HS-27A (cell line): ENCODE measurements at regions not wholly inside any gene's neighbourhood (a gene's known extent, or its start where the extent isn't known, plus 50 kb on each side); places are given as distances from the start of the nearest gene placed in this dataset.
"Not testable (repeated sequence)": the region's sequence is repeated elsewhere in the genome, so short reads cannot be mapped to it uniquely, and the experiment has no call there.

Experiments
- DNase-seq: peaks from one replicate; pipeline ENCODE4 v3.0.0-alpha.2; 2012; ENCODE audit warnings: low read depth, missing footprints

GRCh38 chr6:9830808-9831207, 584.1 kb downstream of the TFAP2A start:
- DNase-seq = no peak

DNA sequence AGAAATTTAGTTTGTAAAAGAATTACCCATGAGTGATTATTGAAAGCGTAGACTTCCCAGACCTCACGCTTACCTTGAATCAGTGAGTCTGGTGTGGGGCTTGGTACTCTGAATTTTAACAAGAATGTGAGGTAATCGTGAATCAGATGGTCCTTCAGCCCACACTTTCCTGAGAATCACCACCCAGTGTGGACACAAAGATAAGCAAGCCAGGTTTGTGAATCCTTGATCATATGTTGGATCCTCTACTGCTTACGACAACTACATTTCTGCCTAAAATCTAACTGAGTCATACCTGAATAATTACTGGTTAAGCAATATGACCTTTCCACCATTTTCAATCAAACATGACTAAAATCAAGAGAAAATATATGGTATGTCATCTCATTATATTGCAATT, 589.3 kb downstream of the TFAP2A start:
- no peak for DNase-seq

DNA sequence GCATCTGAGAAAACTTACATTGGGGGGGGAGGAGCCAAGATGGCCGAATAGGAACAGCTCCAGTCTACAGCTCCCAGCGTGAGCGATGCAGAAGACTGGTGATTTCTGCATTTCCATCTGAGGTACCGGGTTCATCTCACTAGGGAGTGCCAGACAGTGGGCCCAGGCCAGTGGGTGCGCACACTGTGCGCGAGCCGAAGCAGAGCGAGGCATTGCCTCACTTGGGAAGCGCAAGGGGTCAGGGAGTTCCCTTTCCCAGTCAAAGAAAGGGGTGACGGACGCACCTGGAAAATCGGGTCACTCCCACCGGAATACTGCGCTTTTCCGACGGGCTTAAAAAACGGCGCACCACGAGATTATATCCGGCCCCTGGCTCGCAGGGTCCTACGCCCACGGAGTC, 604.1 kb downstream of the TFAP2A start:
- not testable (repeated sequence) for DNase-seq

DNA sequence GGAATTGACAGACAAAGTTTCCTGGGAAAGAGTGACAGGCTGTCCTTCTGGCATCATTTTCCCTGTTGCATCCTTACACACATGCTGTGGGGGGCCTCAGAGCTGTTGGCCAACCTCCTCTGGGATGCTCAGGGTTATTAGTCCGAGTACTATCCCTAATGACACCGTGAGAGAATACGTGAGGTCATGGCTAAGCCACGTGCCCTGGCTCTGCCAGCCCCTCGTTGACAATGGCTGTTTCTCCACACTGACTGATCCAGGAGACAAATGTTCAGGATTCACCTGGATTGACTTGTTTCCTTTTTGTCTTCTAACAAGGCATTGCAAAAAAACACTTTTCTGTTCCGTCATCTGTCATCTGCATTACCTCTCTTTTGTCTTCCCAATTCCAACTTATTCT, 604.6 kb downstream of the TFAP2A start:
- DNase-seq = no peak

DNA sequence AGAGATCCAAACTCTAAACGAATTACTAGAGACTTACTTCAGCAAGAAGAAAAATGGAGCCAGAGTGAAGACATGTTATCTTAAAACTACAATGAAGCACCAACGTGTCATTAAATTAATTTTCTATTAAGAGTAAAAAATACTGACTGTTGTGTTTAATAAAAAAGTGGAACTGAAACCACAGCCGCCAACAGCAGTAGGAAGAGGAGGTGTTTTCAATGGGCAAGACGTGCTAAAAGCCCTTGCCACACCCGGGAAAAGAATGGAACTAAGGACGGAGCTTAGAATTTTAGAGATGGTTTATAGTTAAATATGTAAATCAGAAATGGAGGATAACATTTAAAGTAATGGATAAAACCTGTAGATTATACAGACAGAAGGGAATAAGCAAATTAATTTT, 608.7 kb downstream of the TFAP2A start:
- DNase-seq = no peak

DNA sequence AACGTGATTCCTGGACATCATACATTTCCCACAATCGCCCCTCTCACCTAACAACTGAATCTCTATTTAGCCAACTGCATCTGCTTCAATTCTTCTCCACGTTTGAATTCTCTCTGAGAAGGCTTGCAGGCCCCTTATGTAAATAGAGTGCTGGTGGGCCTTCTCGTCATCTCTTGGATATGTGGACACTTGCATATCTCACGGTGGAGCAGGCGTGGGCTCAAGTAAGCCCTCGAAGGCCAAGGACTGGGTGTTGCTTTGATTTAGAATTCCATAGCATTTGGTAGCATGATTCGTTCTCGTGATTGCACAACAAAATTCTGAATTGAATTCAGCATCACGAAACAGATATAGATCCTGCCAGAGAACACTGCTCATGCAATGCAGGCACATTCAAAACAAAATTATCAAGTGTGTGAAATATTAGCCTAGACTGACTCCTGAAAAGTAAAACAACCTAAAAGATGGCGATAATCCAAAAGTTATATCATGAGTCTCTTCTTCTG, 613.6 kb downstream of the TFAP2A start:
- DNase-seq = no peak

DNA sequence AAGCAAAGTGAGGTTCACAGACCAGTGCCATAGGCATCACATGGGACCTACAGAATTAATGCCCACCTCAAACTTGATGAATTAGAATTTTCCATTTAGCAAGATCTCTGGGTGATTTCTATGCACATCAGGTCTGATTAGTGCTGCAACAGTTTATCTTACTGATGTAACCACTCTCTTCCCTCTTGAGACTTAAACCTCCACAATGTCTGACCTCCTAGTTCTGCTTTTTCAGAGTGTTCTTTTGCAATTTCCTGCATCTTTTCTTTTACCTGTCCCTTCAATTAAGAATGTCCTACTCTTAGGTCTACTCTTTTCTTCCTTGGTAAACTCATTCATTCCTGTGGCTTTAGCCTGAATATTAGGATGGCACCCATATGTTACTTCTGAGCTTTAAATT, 615.3 kb downstream of the TFAP2A start:
- DNase-seq = no peak

DNA sequence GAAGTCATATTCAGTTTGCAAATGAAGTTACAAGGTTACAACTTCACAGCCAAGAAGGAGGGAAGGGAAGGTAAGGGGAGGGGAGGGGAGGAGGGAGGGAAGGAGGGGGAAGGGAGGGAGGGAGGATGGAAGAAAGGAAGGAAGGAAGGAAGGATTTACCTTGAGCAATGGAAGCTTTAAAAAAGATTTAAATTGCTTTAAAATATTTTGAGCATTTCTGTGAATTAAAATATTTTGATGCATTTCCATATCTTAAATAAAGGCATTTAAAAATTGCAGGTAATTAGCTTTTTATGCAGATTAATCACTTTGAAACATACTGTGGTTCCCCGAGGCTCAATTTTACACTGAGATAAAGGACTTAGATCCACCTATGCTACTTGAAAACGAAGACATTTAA, 618.0 kb downstream of the TFAP2A start:
- no peak for DNase-seq

DNA sequence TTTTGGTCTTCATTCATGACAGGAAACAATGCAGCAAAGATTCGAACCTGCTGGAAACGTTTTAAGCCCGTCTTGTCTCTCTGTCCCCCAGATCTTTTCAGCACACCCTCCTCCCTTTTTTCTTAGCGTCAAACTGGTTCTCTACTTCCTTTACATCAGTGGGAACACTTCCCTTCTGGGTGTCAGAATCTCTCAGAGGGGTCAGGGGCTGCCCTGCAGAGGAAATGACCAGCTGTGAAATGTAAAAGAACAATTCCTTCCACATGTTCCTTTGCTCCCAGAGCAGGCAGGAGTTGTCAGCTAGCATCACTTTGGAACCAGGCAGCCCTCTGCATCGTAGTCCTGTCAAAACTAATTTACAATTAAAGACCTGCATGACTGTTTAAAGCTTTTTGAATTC, 619.0 kb downstream of the TFAP2A start:
- DNase-seq = no peak

- peak; percentile 38 for DNase-seq
Observed at GRCh38 chr6:9789201-9789600, 625.7 kb downstream of the TFAP2A start.

GRCh38 chr6:9784786-9785185, 630.1 kb downstream of the TFAP2A start:
- DNase-seq = no peak

DNA sequence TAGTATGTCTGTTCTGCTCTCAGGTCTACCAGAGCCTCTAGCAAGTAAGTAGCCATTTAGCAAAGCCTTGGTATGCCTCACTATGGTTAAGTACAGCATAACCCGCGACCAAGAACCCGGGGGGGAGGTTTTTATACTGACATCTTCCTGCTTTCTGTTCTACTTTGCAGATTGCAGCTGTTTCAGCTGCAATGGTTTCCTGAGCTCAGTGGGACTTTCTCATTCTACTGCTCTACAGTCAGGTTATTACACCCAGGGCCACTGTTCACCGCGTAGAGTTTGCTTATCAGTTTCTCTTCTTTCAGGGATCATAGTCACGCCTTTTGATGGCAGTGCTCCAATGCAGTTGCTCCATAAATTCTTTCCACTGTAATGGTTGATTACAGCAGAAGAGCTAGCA, 631.3 kb downstream of the TFAP2A start:
- DNase-seq = no peak

DNA sequence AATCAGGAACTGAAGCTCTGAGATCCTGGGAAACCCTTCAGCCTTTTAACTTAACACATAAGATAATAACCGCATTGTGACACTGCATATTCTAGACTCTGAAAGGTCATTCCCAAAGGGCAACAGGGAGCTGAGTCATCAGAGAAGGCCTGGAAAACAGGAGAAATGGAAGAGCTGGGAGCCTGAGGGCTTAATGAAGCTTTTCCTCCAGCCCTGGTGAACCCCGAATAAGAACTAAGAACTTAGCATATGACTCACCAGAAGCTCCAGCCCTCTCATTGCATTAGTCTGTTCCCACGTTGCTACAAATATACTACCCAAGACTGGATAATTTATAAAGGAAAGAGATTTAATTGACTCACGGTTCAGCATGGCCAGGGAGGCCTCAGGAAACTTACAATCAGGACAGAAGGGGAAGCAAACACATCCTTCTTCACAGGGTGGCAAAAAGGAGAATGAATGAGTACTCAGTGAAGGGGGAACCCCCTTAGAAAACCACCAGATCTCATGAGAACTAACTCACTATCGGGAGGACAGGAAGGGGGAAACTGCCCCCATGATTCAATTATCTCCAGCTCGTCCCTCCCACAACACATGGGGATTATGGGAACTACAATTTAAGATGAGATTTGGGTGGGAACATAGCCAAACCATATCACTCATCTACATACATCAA, 648.5 kb downstream of the TFAP2A start:
- peak; percentile 42 for DNase-seq

DNA sequence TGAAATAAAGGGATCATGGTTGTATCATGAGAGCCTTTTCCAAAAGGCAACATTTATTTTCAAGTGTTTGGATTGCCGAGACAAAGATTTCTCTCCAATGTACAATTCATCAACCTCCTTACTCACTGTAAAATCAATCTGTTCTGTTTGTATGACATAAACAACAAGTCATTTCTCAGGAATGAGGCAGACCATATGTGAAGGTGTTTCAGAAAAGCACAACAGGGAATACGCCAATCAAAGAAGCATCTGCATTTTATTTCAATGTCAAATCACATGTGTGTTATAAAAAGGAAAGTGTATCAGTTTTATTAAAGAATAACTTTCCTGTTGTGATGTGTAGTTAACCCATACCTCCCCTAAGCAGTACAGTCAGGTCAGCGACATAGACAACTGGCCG, 653.7 kb downstream of the TFAP2A start:
- DNase-seq = no peak

DNA sequence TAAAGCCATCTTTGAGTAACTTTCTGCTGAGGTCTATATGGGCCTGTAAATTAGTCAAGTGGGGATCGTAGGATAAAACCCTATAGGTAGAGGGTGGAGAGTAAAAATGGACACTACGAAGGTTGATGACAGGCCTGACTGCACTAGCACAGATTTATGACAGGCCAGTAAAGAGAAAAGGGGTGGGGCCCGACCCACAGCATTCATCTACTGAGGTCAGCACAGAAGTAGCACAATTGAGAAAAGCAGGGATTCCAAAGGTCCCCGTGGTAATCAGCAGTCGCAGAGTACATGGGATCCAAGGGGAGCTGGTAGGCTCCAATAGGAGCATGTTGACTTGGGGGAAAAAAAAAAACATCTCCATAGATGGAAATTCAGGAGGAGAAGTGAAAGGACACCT, 660.4 kb downstream of the TFAP2A start:
- DNase-seq = no peak

DNA sequence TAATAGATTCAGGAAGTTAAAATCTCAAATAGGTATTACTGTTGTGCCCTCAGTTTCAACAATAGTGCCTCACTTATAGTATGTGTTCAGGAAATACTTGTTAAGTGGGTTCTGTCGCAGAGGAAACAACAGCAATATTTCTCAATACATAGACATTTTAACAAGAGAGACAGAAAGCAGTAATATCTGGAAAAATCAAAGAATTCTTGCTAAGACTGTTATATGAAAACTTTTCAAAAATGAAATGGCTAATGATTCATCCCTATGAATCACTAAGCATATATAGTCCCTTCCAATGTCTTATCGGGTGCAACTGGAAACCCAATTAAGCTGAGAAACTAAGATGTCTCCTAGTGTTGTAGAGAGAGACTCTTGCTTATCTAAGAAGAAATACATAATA, 668.9 kb downstream of the TFAP2A start:
- no peak for DNase-seq

DNA sequence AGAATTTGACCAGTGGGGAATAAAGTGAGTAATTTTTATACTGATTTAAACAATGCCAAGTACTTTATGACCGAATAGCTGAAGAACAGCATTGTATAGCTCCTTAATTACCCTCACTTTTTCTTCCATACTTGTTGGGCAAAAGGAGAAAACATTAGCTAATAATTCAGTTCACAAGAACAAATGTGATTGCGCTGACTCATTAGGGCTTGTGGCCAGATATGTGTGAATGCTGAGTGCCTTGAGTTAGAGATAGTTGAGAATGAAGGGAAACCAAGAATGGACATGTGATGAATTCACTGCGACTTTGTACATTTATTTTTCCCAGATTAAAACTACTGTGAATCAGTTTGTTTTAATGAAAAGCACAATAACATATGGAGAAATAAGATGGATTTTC, 669.4 kb downstream of the TFAP2A start:
- no peak for DNase-seq

DNA sequence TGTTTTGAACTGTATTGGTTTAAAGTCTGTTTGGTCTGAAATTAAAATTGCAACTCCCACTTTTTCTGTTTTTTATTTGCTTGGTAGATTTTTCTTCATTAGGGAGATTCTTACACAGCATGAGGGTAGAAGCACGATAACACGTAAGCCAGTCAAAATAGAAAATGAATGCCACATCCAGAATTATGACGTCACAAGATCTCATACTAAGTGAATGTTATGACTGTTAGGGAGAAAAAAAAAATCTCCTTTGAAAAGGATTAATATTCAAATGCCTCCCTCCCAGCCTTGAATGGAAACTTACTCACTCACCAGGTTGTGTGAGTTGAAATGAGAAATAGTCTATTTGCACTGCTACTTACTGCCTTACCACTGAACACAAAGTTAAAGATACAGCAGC, 670.8 kb downstream of the TFAP2A start:
- no peak for DNase-seq

DNA sequence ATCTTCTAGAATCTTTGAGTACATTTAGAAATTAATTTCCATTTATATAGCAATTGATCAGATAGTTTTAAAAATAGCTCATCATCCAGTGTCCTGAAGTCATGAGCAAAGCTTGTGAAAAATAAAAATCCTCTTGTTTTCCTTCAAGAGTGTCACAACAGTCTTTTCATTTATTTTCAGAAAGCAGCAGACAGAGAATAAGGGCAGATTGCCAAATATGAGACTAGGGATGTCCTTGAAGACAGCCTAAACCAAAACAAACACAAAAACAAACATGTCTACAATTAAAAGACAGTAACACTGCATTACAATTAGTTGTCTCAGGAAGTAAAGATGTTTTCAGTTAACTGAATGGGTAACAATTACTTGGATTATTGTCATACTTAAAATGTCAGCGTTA, 682.8 kb downstream of the TFAP2A start:
- no peak for DNase-seq

DNA sequence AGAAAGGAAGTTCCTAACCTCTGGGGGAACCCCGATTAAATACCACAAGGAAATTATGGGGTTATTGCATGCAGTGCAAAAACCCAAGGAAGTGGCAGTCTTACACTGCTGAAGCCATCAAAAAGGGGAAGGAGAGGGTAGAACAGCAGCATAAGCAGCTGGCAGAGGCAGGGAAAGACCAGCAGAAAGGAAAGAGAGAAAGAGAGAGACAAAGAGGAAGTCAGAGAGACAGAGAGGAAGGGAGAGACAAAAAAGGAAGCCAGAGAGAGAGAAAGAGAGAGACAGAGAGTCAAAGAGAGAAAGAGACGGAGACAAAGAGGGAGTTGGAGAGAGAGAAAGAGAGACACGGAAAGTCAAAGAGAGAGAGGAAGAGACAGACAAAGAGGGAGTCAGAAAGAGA, 689.1 kb downstream of the TFAP2A start:
- not testable (repeated sequence) for DNase-seq

DNA sequence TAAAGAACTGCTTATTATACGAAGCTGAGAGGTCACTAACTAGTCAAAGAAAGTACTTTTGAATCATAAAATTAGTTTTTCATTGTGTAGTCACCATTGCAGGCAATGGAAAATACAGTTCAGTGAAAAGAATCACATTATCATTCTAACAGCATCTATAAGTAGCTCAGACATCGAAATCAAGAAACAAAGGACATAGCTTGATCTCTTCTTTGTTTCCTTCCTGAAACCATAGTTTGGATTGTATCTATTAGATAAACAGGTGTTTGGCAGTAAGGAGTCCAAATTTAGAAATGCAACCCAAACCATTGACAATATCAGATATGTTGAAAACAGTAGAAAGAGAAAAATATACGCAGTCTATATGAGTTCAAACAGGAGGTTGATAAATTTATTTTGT, 697.3 kb downstream of the TFAP2A start:
- DNase-seq = no peak

GRCh38 chr6:9711365-9711764, 703.5 kb downstream of the TFAP2A start:
- DNase-seq = no peak

DNA sequence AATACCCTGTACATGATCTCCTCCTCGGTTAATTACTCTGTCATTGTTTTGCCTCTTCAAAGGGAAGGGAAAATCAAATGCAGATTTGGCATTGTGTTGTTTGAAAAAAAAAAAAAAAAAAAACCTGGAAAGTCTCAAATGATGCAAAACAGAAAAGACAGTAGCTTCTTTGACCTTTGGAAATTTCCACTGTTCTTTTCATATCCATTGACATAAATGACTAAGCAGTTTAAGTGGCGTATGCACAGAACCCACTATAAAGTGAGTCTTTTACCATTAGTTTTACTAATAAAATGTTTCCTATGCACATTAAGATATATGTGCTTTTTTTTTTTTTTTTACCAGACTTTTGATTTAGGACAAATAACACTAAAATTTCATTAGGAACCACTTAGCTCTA, 704.3 kb downstream of the TFAP2A start:
- DNase-seq = no peak

DNA sequence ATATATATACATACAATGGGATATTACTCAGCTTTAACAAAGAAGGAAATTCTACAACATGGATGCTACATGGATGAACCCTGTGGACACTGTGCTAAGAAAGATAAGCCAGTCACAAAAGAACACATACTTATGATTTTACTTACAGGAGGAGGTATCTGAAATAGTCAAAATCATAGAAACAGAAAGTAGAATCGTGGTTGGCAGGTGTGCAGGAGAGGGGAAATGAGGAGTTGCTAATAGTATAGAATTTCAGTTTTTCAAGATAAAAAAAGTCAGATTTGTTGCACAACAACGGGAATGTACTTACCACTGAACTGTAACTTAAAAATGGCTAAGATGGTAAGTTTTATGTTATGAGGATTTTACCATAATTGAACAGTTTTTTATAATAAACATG, 706.3 kb downstream of the TFAP2A start:
- no peak for DNase-seq

GRCh38 chr6:9704989-9705388, 709.9 kb downstream of the TFAP2A start:
- no peak for DNase-seq
